Activated gamma-delta T cell (primary cell): ENCODE measurements at regions not wholly inside any gene's neighbourhood (a gene's known extent, or its start where the extent isn't known, plus 50 kb on each side); places are given as distances from the start of the nearest gene placed in this dataset.

Source experiments
- DNase-seq: peaks from one replicate; lab custom pipeline; 2025; lab: John Stamatoyannopoulos, UW

GRCh38 chr3:117887031-117887430 is 1147.6 kb downstream of the IGSF11 start:
- DNase-seq, result no peak

DNA sequence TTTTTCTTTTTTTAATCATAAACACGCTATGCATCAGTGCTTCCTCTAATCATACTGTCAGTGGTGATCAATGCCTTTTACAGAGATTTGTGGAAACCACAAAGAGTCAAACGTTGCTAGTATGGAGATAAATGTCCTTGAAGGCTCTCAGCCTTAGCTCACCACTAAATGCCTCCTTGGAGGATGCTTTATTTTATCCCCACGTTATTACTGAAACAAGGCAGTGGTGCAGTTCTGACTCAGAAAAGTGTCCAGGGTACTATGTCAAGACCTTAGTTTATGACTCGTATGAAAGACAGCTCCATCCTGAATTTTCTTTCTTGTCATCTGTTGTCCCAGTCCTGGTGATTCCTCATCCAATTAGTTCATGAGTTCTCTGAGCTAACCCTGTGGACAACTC is 1146.7 kb downstream of the IGSF11 start:
- no peak for DNase-seq

GRCh38 chr3:117892431-117892841 is 1142.2 kb downstream of the IGSF11 start:
- DNase-seq, result no peak

DNA sequence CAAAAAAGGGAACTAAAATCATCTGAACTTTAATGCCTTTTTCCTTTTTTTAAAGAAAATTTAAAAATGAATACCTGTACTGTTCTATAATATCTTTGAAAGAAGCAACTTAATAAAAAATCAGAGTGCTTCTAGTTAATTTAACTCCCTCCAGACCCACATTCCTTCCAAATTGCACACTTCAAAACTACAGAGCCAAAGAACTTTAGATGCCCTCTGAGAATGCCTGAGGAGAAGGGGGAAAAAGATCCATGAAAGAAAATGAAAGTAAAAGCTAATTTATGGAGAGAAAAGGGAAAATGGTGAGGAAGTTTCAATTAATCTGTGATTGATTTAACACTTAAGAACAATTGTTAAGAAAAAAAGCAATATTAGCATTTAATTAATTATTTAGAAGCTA is 1141.6 kb downstream of the IGSF11 start:
- DNase-seq, result no peak

- no peak for DNase-seq
Measured at GRCh38 chr3:117893638-117894037, 1141.0 kb downstream of the IGSF11 start.

- no peak for DNase-seq
Measured at GRCh38 chr3:117898722-117899522, 1135.7 kb downstream of the IGSF11 start.

DNA sequence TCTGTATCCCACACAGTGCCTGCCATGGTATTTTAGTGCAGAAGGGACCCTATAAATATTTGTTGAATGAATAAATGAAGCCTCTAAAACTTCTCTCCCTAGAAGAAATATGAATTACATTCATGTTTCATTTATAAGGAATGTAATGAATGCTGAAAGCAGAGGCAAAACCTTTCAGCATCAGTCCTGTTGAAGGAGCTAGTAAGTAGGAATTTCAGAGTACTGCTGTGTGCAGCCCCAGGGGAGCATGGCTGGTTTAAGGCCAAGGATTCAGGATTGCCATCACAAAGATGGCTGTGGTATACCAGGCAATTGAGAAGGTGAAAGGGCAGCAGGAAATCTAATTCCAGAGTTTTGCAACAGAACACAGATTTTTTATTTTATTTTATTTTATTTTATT is 1131.4 kb downstream of the IGSF11 start:
- no peak for DNase-seq

GRCh38 chr3:117910820-117911521 is 1123.7 kb downstream of the IGSF11 start:
- no peak for DNase-seq

DNA sequence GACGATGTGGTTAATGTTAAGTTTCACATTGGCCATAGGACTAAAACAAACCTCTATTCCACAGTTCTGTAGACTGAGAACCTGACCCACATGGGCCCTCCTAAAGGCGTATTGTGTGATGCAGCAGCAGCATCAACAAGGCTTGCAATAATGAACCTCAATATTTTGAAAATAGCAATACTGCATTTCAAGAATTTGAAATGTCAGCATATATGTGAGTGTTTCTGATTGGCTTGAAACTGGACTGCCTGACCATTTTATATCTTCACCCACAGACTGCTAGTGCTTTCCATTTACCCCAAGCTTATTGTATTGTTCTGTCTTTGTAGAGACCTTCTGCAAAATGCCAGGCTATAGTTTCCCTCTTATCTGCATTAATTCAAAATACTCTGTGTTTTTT is 1122.3 kb downstream of the IGSF11 start:
- no peak for DNase-seq

- no peak for DNase-seq
Measured at GRCh38 chr3:117914540-117915100, 1120.0 kb downstream of the IGSF11 start.

GRCh38 chr3:117916839-117917238 is 1117.8 kb downstream of the IGSF11 start:
- DNase-seq, result no peak

GRCh38 chr3:117919621-117920020 is 1115.0 kb downstream of the IGSF11 start:
- DNase-seq, result no peak

DNA sequence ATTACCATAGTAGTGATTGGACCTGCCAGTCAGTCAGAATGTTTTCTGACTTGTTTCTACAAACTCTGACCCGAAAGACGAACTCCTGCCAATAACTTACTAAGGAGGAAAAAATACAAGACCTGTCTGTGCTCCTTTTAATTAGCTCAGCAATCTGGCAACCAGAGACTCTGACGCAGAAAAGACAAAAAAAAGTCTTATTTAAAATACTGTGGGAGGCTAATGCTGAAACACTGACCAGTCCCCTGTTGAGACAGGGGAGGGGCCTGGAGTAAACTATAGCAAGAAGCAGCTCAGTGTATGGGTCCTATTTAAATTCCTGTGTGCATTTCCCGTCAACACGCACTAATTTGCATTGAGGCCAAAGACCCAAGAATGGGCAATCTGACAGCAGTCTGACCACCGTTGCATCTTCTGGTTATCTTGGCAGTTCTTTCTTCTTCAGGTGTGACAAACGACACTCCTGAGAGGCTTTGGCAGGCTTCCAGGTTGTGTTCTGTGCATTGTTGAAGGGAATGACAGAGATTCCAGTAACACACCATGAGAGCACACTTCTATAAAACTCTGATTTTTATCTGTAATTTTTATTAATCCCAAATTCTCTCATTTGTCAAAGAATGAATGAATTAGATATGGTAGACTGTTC is 1114.3 kb downstream of the IGSF11 start:
- no peak for DNase-seq

GRCh38 chr3:117921411-117921810 is 1113.2 kb downstream of the IGSF11 start:
- no peak for DNase-seq

DNA sequence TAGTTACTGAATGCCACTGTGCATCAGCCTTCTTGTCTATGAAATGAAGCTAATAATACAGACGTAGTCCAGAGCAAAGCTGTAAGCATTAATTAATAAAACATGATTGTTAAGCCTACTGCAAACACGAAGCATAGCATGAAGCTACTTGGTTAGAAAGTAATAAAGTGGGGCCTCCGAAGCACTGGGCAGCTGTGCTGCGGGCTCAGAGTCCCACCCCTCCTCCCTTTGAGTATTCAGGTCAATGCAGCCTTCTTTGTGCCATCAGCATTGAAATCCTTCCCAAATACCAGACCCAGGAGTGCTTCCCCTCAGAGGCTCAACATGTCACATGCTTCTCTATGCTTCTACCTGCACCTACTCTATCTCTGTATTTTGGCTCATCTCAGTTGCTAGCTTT is 1112.6 kb downstream of the IGSF11 start:
- DNase-seq, result no peak

DNA sequence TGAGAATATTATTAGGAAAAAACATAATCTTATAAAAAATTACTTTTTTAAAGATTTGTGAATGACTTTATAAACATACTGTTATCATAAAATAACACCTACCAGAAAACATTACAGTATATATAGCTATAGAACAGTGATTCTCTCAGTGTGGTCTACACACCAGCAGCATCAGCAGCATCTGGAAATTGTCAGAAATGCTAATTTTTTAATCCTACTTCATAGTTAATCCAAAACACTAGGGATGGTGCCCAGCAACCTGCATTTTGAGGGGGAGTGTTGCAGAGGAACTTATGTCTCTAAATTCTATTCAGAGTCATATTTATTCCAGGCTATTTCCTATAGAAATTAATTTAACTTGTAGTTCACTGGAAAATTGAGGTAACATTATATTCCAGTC is 1107.8 kb downstream of the IGSF11 start:
- no peak for DNase-seq

DNA sequence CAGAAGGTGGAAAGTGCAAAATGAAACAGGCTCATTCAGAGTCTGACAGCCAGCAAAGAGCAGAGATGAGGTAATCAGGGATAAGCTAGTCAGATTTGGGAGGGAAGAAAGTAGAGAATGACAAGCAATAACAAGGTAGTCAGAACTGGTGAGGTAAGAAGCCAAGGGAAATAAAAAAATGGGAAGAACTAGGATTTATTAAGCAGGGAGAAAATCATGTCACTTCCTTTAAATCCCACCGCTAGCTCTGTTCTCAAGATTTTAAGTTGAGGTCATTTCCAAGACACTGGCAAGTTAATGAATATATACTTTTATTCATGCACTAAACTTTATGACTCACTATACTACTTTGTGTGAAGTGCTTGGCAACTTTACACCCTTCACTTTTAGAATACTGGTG is 1106.8 kb downstream of the IGSF11 start:
- DNase-seq, result no peak

- no peak for DNase-seq
Measured at GRCh38 chr3:117928836-117929235, 1105.8 kb downstream of the IGSF11 start.

GRCh38 chr3:117932441-117932840 is 1102.2 kb downstream of the IGSF11 start:
- DNase-seq, result no peak

DNA sequence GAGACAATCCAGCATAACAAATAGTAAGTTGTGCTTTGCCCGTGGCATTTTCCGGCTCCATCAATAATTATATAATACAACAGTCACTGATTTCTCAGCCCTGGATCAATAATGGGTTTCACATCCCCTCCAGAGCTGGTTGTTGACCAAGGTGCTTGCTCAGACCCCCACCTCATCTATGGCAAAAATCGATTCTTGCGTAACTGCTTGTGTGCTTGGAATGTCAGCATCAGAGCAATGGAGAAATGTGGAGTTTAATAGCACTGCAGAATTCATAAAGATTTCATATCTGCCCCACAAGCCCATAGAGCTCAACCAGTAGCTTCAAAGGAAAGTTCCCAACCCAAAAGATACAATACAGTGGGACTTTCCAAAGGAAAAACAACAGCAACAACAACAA is 1098.5 kb downstream of the IGSF11 start:
- DNase-seq, result no peak

DNA sequence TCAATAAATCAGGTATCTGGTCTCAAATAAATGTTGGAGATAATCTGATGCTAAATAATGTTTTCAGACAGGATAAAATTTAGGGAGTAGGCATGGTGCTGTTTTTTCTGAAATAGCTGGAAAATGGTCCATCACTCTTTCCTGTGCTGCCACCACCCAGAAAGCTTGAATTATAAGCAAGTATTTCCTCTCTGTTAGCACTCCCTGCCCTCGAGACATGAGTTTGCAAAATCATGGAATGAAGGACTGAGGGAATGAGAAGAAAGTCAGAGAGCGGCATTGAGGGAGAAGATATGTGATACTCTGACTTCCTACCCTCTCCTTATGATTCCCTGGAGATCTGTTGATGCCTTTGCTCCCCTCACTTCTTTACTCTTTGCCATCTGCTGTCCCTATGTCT is 1095.7 kb downstream of the IGSF11 start:
- DNase-seq, result no peak

DNA sequence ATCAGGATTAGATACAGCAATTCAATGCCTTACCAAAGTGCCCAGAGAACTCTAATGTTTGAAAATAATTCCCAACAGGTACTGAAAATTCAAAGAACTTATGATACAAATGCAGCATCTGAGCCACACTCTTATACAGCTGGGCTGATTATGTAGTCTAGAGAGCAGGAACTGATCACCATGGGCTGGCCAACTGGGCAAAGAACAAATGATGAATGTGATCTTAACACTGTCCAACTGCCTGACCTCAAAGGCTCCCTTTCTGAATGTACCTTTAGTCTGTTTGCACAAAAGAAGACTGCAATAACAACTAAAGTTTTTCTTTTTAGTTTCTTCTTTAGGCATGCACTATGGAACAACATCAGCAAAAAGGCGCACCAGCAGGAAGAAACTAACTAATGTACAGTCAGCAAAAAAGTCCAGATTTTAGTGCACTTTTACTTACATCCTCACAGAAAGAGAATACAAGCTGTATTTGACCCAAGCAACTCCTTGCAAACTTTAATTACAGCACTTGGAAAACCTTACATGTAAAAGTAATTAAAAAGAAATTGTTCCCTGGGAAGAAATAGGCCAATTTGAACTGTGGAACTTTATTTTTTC is 1095.1 kb downstream of the IGSF11 start:
- no peak for DNase-seq
